ENCODE measurements at regions not wholly inside any gene's neighbourhood (a gene's known extent, or its start where the extent isn't known, plus 50 kb on each side); places are given as distances from the start of the nearest gene placed in this dataset.

- H3K9me3 Mint-ChIP-seq, result peaks cover 1% of the 10 kb centered on the region
- H3K4me1 Mint-ChIP-seq (ENCODE audit: low read depth), result no peaks in the 10 kb centered on the region
- H3K27ac Mint-ChIP-seq, result no peak overlapping the region
- DNase-seq (no peak), ATAC-seq (no peak)
- intact Hi-C loops (cut with micrococcal nuclease), result no loop called here
- no peak overlapping the region for H3K4me3 Mint-ChIP-seq
- POLR2A ChIA-PET, result no interaction called here
- H3K36me3 Mint-ChIP-seq (ENCODE audit: low read depth), result no peaks in the 10 kb centered on the region
- CTCF ChIA-PET, result no interaction called here
- no peak for TF ChIP-seq CTCF (IDR thresholded peaks at IDR 0.05)
- no peaks in the 10 kb centered on the region for H3K27me3 Mint-ChIP-seq
These were observed 73.6 kb upstream of the RND3 start for GRCh38 chr2:150561076-150561475.

- H3K4me1 Mint-ChIP-seq (ENCODE audit: low read depth), result no peaks in the 10 kb centered on the region
- H3K27me3 Mint-ChIP-seq, result no peaks in the 10 kb centered on the region
- TF ChIP-seq CTCF (IDR thresholded peaks at IDR 0.05), result no peak
- intact Hi-C loops (cut with micrococcal nuclease), result no loop called here
- no peaks in the 10 kb centered on the region for H3K9me3 Mint-ChIP-seq
- no peak for ATAC-seq
- no peak for DNase-seq
- ChIA-PET CTCF (no interaction called here), POLR2A (no interaction called here)
- no peak overlapping the region for H3K27ac Mint-ChIP-seq
- no peak overlapping the region for H3K4me3 Mint-ChIP-seq
- no peaks in the 10 kb centered on the region for H3K36me3 Mint-ChIP-seq (ENCODE audit: low read depth)
These were observed 69.6 kb upstream of the RND3 start for GRCh38 chr2:150557020-150557600.

- H3K4me1 Mint-ChIP-seq (ENCODE audit: low read depth), result no peaks in the 10 kb centered on the region
These were observed 68.3 kb upstream of the RND3 start for GRCh38 chr2:150555611-150556356.

GRCh38 chr2:150554046-150554445 lies 66.6 kb upstream of the RND3 start:
- DNase-seq (no peak), ATAC-seq (no peak)
- ChIA-PET POLR2A (no interaction called here), CTCF (no interaction called here)
- Mint-ChIP-seq H3K4me3 (no peak overlapping the region), H3K9me3 (no peaks in the 10 kb centered on the region), H3K27ac (no peak overlapping the region), H3K36me3 (ENCODE audit: low read depth) (no peaks in the 10 kb centered on the region), H3K27me3 (no peaks in the 10 kb centered on the region), H3K4me1 (ENCODE audit: low read depth) (no peaks in the 10 kb centered on the region)
- TF ChIP-seq CTCF (IDR thresholded peaks at IDR 0.05), result no peak
- intact Hi-C loops (cut with micrococcal nuclease), result no loop called here

More at GRCh38 chr2:150555611-150556356, 68.3 kb upstream of the RND3 start:
- Mint-ChIP-seq H3K4me3 (no peak overlapping the region), H3K36me3 (ENCODE audit: low read depth) (no peaks in the 10 kb centered on the region), H3K27ac (no peak overlapping the region), H3K9me3 (no peaks in the 10 kb centered on the region), H3K27me3 (no peaks in the 10 kb centered on the region)
- DNase-seq (no peak), ATAC-seq (no peak)
- POLR2A ChIA-PET, result no interaction called here
- no peak for TF ChIP-seq CTCF (IDR thresholded peaks at IDR 0.05)
- intact Hi-C loops (cut with micrococcal nuclease), result no loop called here
- CTCF ChIA-PET, result no interaction called here

GRCh38 chr2:150552041-150552820 lies 64.8 kb upstream of the RND3 start:
- no peak for TF ChIP-seq CTCF (IDR thresholded peaks at IDR 0.05)
- intact Hi-C loops (cut with micrococcal nuclease), result no loop called here
- no peaks in the 10 kb centered on the region for H3K9me3 Mint-ChIP-seq
- H3K27ac Mint-ChIP-seq, result no peak overlapping the region
- ATAC-seq (no peak), DNase-seq (no peak)
- no peaks in the 10 kb centered on the region for H3K4me1 Mint-ChIP-seq (ENCODE audit: low read depth)
- H3K36me3 Mint-ChIP-seq (ENCODE audit: low read depth), result no peaks in the 10 kb centered on the region
- ChIA-PET POLR2A (no interaction called here), CTCF (no interaction called here)
- H3K4me3 Mint-ChIP-seq, result no peak overlapping the region
- H3K27me3 Mint-ChIP-seq, result no peaks in the 10 kb centered on the region
